ENCODE measurements at regions not wholly inside any gene's neighbourhood (a gene's known extent, or its start where the extent isn't known, plus 50 kb on each side); places are given as distances from the start of the nearest gene placed in this dataset.

- no peak for TF ChIP-seq CTCF (IDR thresholded peaks at IDR 0.05)
- no peak for TF ChIP-seq EP300 (IDR thresholded peaks at IDR 0.05)
- TF ChIP-seq POLR2A (IDR thresholded peaks at IDR 0.05) = no peak
- no peak for TF ChIP-seq POLR2AphosphoS5 (IDR thresholded peaks at IDR 0.05)
These were observed 300.5 kb upstream of the CTNND2 start for GRCh38 chr5:12204761-12205160.

Measured in upper lobe of left lung (tissue), 4 donors.